ENCODE measurements at regions not wholly inside any gene's neighbourhood (a gene's known extent, or its start where the extent isn't known, plus 50 kb on each side); places are given as distances from the start of the nearest gene placed in this dataset.

- TF ChIP-seq CTCF (conservative IDR thresholded peaks at IDR 0.05 in 1 of 2, IDR thresholded peaks at IDR 0.05 in 1 of 2; ENCODE audit: low read depth in 1 of 2, low read length in 2 of 2) (no peak), EZH2 (IDR thresholded peaks at IDR 0.05; ENCODE audit: low read length, missing control alignments) (no peak)
These were observed 690.4 kb upstream of the NDST4 start for GRCh38 chr4:115803825-115804224.
